Parathyroid adenoma (tissue), 2 donors: ENCODE measurements at regions not wholly inside any gene's neighbourhood (a gene's known extent, or its start where the extent isn't known, plus 50 kb on each side); places are given as distances from the start of the nearest gene placed in this dataset.

ENCODE experiments used
- H2AFZ ChIP-seq: fragments of 300-600 bp; sonication (generic); one replicate; pipeline ENCODE4 v1.7.0; 2017; ENCODE audit warnings: antibody characterized with exemption, mild to moderate bottlenecking
- H3K27ac ChIP-seq: fragments of 300-600 bp; sonication (generic); one replicate; pipeline ENCODE4 v1.7.0; 2017
- H3K27me3 ChIP-seq: fragments of 300-600 bp; sonication (generic); one replicate; pipeline ENCODE4 v1.7.0; 2017; ENCODE audit warnings: low read length; ENCODE audit not compliant: control insufficient read depth, insufficient read depth
- H3K36me3 ChIP-seq: fragments of 300-600 bp; sonication (generic); one replicate; pipeline ENCODE4 v1.7.0; 2017; ENCODE audit warnings: low read length; ENCODE audit not compliant: control insufficient read depth, insufficient read depth
- H3K4me1 ChIP-seq: fragments of 300-600 bp; sonication (generic); one replicate; pipeline ENCODE4 v1.7.0; 2017; ENCODE audit warnings: control low read depth
- H3K4me2 ChIP-seq: fragments of 300-600 bp; sonication (generic); one replicate; pipeline ENCODE4 v1.7.0; 2017; ENCODE audit warnings: low read length
- H3K4me3 ChIP-seq: fragments of 300-600 bp; sonication (generic); one replicate; pipeline ENCODE4 v1.7.0; 2017; ENCODE audit warnings: low read depth, low read length
- H3K79me2 ChIP-seq: fragments of 300-600 bp; sonication (generic); one replicate; pipeline ENCODE4 v1.7.0; 2017; ENCODE audit warnings: control low read depth
- H3K9ac ChIP-seq: fragments of 300-600 bp; sonication (generic); one replicate; pipeline ENCODE4 v1.7.0; 2017; ENCODE audit warnings: mild to moderate bottlenecking
- H3K9me3 ChIP-seq: fragments of 300-600 bp; sonication (generic); one replicate; pipeline ENCODE4 v1.7.0; 2017; ENCODE audit warnings: low read length; ENCODE audit not compliant: control insufficient read depth
- TF ChIP-seq, protein P1 (sequence below): fragments of 300-600 bp; sonication (generic); IDR thresholded peaks from one replicate; pipeline ENCODE4 v1.7.0; 2017; ENCODE audit warnings: antibody characterized with exemption, mild to moderate bottlenecking
- donor health status: primary hyperparathyroidism.

- no peak overlapping the region for H3K4me3 ChIP-seq
- no peaks in the 10 kb centered on the region for H3K27me3 ChIP-seq
- H3K4me2 ChIP-seq, result no peak overlapping the region
- no peaks in the 10 kb centered on the region for H3K79me2 ChIP-seq
- no peak overlapping the region for H2AFZ ChIP-seq
- no peak overlapping the region for H3K9ac ChIP-seq
- H3K36me3 ChIP-seq, result no peaks in the 10 kb centered on the region
- H3K27ac ChIP-seq, result no peak overlapping the region
- no peaks in the 10 kb centered on the region for H3K9me3 ChIP-seq
- no peaks in the 10 kb centered on the region for H3K4me1 ChIP-seq
- TF ChIP-seq, protein P1, sequence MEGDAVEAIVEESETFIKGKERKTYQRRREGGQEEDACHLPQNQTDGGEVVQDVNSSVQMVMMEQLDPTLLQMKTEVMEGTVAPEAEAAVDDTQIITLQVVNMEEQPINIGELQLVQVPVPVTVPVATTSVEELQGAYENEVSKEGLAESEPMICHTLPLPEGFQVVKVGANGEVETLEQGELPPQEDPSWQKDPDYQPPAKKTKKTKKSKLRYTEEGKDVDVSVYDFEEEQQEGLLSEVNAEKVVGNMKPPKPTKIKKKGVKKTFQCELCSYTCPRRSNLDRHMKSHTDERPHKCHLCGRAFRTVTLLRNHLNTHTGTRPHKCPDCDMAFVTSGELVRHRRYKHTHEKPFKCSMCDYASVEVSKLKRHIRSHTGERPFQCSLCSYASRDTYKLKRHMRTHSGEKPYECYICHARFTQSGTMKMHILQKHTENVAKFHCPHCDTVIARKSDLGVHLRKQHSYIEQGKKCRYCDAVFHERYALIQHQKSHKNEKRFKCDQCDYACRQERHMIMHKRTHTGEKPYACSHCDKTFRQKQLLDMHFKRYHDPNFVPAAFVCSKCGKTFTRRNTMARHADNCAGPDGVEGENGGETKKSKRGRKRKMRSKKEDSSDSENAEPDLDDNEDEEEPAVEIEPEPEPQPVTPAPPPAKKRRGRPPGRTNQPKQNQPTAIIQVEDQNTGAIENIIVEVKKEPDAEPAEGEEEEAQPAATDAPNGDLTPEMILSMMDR, result no peak
Measured at GRCh38 chr11:116507849-116508695, 264.7 kb downstream of the BUD13 start.

GRCh38 chr11:116507016-116507415 lies 265.8 kb downstream of the BUD13 start:
- no peaks in the 10 kb centered on the region for H3K4me1 ChIP-seq
- H3K27ac ChIP-seq, result no peak overlapping the region
- H3K27me3 ChIP-seq, result no peaks in the 10 kb centered on the region
- no peaks in the 10 kb centered on the region for H3K9me3 ChIP-seq
- no peak overlapping the region for H2AFZ ChIP-seq
- TF ChIP-seq, protein P1, result no peak
- H3K36me3 ChIP-seq, result no peaks in the 10 kb centered on the region
- no peak overlapping the region for H3K9ac ChIP-seq
- H3K79me2 ChIP-seq, result no peaks in the 10 kb centered on the region
- no peak overlapping the region for H3K4me2 ChIP-seq
- no peak overlapping the region for H3K4me3 ChIP-seq

- H3K27ac ChIP-seq, result no peak overlapping the region
- no peaks in the 10 kb centered on the region for H3K4me1 ChIP-seq
- no peaks in the 10 kb centered on the region for H3K36me3 ChIP-seq
- no peaks in the 10 kb centered on the region for H3K9me3 ChIP-seq
- no peak overlapping the region for H3K4me2 ChIP-seq
- H3K27me3 ChIP-seq, result no peaks in the 10 kb centered on the region
- H3K79me2 ChIP-seq, result no peaks in the 10 kb centered on the region
- H3K4me3 ChIP-seq, result no peak overlapping the region
- no peak overlapping the region for H3K9ac ChIP-seq
- no peak overlapping the region for H2AFZ ChIP-seq
- TF ChIP-seq, protein P1, result no peak
Measured at GRCh38 chr11:116506263-116506825, 266.4 kb downstream of the BUD13 start.

DNA sequence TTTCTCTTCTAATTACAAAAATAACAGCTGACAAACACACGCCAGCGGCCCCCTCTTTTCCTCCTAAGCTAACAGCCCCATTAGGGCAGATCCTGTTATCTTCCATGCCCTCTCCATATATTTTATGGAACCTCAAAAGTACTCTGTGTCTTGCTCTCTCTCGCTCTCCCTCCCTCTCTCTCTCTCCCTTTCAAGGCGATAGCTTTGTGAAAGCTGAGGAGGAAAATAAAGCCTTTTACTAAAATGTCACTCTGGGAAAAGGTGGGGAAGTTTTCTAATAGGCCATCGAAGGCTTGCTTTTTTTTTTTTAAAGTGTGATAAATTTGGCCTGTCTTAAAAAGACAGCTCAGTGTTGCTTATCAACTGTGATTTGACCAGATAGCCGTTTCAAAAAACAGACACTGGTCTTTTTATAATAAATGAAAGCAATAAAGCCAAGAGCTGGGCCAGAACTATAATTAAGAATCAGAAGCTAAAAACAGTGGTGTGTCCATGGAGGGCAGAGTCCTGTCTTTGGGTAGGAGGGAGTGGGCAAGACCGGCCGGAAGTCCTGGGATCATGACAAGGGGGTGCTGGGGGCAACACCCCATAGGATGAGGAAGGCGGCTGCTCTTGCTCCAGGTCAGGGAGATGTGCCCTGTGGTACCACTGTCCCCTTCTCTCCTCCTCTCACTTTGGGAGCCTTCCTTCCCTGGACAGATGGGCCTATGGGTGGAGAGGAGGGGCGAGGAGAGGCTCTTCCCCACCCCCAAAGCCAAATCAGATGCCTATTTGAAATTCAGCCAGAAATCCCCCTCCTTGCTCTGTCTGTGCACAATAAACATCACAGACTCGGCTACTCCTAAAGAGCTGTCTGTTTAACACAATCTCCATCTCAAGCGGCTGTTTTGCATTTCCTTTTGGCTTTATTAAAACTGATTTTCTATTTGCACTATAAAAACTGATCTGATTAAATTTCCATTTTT lies 267.2 kb downstream of the BUD13 start:
- no peak overlapping the region for H3K9ac ChIP-seq
- no peak overlapping the region for H3K4me3 ChIP-seq
- H3K36me3 ChIP-seq, result no peaks in the 10 kb centered on the region
- H3K79me2 ChIP-seq, result no peaks in the 10 kb centered on the region
- no peaks in the 10 kb centered on the region for H3K27me3 ChIP-seq
- no peak overlapping the region for H3K4me2 ChIP-seq
- TF ChIP-seq, protein P1, result no peak
- H2AFZ ChIP-seq, result no peak overlapping the region
- H3K4me1 ChIP-seq, result no peaks in the 10 kb centered on the region
- H3K9me3 ChIP-seq, result no peaks in the 10 kb centered on the region
- no peak overlapping the region for H3K27ac ChIP-seq
